ENCODE measurements at regions not wholly inside any gene's neighbourhood (a gene's known extent, or its start where the extent isn't known, plus 50 kb on each side); places are given as distances from the start of the nearest gene placed in this dataset.
A peak's percentile ranks its signal among the peaks of the same experiment; 100 is the strongest.

DNA sequence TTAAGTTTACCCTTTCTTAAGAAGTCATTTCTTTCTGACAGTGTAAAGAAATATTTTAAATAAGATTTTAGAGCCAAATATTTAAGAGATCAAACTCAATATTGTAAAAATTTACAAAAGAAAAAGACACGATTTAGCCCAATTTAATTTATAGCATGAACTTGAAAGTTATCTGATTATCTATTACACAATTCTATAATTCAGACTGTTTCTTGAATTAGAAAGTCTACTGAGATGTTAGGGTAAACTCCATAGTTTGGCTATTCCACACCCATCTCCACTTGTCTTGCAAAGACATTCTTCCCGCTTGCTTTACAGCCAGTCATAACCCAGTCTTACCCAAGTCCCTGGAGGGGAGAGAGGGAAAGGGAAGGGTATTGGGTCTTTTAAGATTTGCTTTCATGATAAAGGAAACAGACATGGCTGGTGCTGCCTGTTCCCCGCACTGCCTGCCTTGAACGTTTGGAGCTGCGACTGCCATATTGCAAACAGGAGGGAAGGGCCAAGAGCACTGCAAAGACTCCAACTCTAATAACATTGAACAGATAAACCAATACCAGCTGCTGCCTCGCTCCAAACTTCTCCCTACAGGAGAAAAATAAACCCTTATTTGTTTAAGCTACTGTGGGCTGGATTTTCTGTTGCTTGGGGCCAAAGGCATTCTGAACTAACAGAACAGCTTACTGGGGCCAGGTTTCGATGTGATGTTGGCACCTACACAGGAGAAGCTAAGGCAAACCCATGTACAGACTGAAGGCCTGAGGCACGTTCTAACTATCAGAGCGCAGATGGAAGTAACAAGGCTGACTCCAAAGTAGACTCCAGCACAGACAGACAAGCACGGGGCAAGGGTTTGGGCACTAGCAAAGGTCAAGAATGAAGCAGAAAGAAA, 552.3 kb upstream of the JARID2 start:
- no peak overlapping the region for H3K4me3 ChIP-seq (ENCODE audit: low read length)
- no peak for DNase-seq (ENCODE audit: low read depth, low spot score)

- no peak for DNase-seq (ENCODE audit: low read depth, low spot score)
- no peak overlapping the region for H3K4me3 ChIP-seq (ENCODE audit: low read length)
Measured at GRCh38 chr6:14694308-14694707, 551.6 kb upstream of the JARID2 start.

- no peak for DNase-seq (ENCODE audit: low read depth, low spot score)
- H3K4me3 ChIP-seq (ENCODE audit: low read length) = no peak overlapping the region
Measured at GRCh38 chr6:14695579-14695978, 550.3 kb upstream of the JARID2 start.

- DNase-seq (ENCODE audit: low read depth, low spot score) = no peak
- no peak overlapping the region for H3K4me3 ChIP-seq (ENCODE audit: low read length)
Measured at GRCh38 chr6:14696367-14696766, 549.5 kb upstream of the JARID2 start.

DNA sequence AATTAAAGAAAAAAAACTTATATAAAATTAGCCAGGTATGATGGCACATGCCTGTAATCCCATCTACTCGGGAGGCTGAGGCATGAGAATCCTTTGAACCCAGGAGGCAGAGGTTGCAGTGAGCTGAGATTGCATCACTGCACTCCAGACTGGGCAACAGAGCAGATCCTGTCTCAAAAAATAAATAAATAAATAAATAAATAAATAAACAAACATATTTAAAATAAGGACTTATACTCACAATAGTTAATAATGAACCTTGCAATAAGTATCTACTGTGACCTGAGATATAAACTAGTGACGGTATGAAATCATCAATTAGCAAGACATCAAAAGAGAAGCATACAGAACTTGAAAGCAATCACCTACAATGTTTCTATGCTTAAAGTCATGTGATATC, 548.4 kb upstream of the JARID2 start:
- no peak overlapping the region for H3K4me3 ChIP-seq (ENCODE audit: low read length)
- DNase-seq (ENCODE audit: low read depth, low spot score) = no peak

GRCh38 chr6:14699803-14700601, 545.9 kb upstream of the JARID2 start:
- H3K4me3 ChIP-seq (ENCODE audit: low read length) = no peak overlapping the region
- no peak for DNase-seq (ENCODE audit: low read depth, low spot score)

DNA sequence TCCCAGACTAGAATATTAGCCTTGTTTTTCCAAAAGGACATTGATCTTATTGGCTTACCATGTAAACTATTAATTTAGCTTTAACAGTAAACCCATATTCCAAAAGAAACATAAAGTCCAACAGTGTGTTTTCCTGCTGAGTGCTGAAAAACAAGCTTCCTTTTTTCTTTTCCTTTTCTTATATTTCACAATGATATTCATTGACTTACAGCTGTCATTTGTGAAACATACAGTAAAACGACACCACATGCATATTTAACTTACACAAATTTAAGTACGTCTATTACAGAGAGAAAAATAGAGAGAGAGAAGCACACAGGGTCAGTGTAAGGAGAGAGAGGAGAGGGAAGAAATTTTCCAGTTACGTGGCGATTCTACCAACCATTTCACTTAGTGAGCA, 543.9 kb upstream of the JARID2 start:
- no peak for DNase-seq (ENCODE audit: low read depth, low spot score)
- no peak overlapping the region for H3K4me3 ChIP-seq (ENCODE audit: low read length)

DNA sequence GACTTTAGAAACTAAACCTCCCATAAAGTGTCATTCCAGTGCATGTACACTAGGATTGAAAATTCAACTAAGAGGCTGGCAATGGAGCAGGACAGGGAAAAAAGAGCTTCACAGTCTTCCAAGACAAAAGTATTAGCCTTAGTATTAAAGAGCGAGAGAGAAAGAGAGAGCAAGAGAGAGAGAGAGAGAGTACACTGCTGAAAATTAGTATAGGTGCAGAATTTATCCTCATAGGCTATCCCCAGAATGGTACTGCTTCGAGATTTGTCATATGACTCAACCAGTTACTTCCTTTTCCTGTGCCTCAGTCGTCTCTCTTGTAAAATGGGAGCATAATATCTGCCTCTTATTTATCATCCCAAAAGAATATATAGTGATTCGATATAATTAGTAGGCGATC, 543.2 kb upstream of the JARID2 start:
- DNase-seq (ENCODE audit: low read depth, low spot score) = no peak
- H3K4me3 ChIP-seq (ENCODE audit: low read length) = no peak overlapping the region

DNA sequence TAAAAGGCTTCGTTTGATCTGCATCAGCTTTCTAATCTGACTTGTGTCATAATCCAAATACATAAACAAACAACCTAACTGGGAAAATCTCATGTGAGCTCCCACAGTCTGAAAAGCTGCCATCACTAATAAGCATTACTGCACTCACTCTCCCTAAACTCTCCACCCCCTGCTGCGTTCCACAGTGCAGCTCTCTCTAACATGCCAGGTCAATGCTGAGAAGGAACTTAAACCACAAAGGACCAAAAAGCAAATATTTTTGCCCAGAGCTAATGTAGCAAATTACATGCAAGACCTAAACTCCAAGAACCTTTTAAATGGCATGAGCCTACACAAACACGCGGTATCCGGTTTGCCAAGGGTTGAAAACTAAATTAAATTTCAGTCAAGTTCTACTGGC, 542.3 kb upstream of the JARID2 start:
- no peak for DNase-seq (ENCODE audit: low read depth, low spot score)
- H3K4me3 ChIP-seq (ENCODE audit: low read length) = no peak overlapping the region

- no peak overlapping the region for H3K4me3 ChIP-seq (ENCODE audit: low read length)
- DNase-seq (ENCODE audit: low read depth, low spot score) = no peak
Measured at GRCh38 chr6:14704383-14705271, 541.2 kb upstream of the JARID2 start.

- DNase-seq (ENCODE audit: low read depth, low spot score) = no peak
- H3K4me3 ChIP-seq (ENCODE audit: low read length) = no peak overlapping the region
Measured at GRCh38 chr6:14705841-14706377, 540.0 kb upstream of the JARID2 start.

GRCh38 chr6:14706378-14706929, 539.4 kb upstream of the JARID2 start:
- DNase-seq (ENCODE audit: low read depth, low spot score) = no peak
- no peak overlapping the region for H3K4me3 ChIP-seq (ENCODE audit: low read length)

GRCh38 chr6:14707276-14707675, 538.6 kb upstream of the JARID2 start:
- no peak overlapping the region for H3K4me3 ChIP-seq (ENCODE audit: low read length)
- DNase-seq (ENCODE audit: low read depth, low spot score) = no peak

- no peak for DNase-seq (ENCODE audit: low read depth, low spot score)
- H3K4me3 ChIP-seq (ENCODE audit: low read length) = no peak overlapping the region
Measured at GRCh38 chr6:14707971-14708465, 537.9 kb upstream of the JARID2 start.

- DNase-seq (ENCODE audit: low read depth, low spot score) = no peak
- H3K4me3 ChIP-seq (ENCODE audit: low read length) = no peak overlapping the region
Measured at GRCh38 chr6:14709066-14709670, 536.7 kb upstream of the JARID2 start.

DNA sequence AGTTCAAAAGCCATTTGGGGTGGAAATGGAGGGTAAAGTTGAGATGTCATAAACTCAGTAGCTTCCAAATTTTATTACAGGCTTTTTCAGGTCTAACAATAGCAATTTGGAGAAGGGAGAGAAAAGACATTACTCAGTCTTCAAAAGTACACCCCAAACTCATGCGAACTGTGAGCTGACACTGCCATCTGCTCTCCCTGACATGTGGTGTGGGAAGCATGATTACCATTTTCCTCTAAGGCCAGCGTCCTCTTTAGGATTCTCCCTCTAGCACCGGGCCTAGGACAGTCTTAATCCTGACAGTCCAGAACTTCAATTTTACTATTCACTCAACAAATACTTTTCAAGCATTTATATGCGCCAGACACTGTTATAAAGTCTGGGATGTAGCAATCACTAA, 536.0 kb upstream of the JARID2 start:
- no peak overlapping the region for H3K4me3 ChIP-seq (ENCODE audit: low read length)
- DNase-seq (ENCODE audit: low read depth, low spot score) = no peak

- no peak for DNase-seq (ENCODE audit: low read depth, low spot score)
- H3K4me3 ChIP-seq (ENCODE audit: low read length) = no peak overlapping the region
Measured at GRCh38 chr6:14710421-14710820, 535.4 kb upstream of the JARID2 start.

GRCh38 chr6:14711056-14711703, 534.7 kb upstream of the JARID2 start:
- peak; percentile 93 for DNase-seq (ENCODE audit: low read depth, low spot score)
- no peak overlapping the region for H3K4me3 ChIP-seq (ENCODE audit: low read length)
